Osteocyte (in vitro differentiated cells): ENCODE measurements at regions not wholly inside any gene's neighbourhood (a gene's known extent, or its start where the extent isn't known, plus 50 kb on each side); places are given as distances from the start of the nearest gene placed in this dataset.

Experiments
- DNase-seq: peaks from one replicate; pipeline ENCODE4 v3.0.0; 2021; ENCODE audit warnings: mixed read lengths; ENCODE audit not compliant: unreplicated experiment; ENCODE audit errors: extremely low spot score
- H3K27ac Mint-ChIP-seq: one replicate; pipeline ENCODE4 v1.8.0; 2021; ENCODE audit warnings: mild to moderate bottlenecking, mixed read lengths; ENCODE audit not compliant: unreplicated experiment
- H3K27me3 Mint-ChIP-seq: one replicate; pipeline ENCODE4 v1.8.0; 2021; ENCODE audit warnings: mixed read lengths; ENCODE audit not compliant: unreplicated experiment
- H3K36me3 Mint-ChIP-seq: one replicate; pipeline ENCODE4 v1.8.0; 2021; ENCODE audit warnings: mixed read lengths; ENCODE audit not compliant: unreplicated experiment
- H3K4me1 Mint-ChIP-seq: one replicate; pipeline ENCODE4 v1.8.0; 2021; ENCODE audit warnings: mixed read lengths; ENCODE audit not compliant: unreplicated experiment
- H3K4me3 Mint-ChIP-seq: one replicate; pipeline ENCODE4 v1.8.0; 2021; ENCODE audit warnings: mild to moderate bottlenecking, moderate library complexity, mixed read lengths; ENCODE audit not compliant: unreplicated experiment
- H3K9me3 Mint-ChIP-seq: one replicate; pipeline ENCODE4 v1.8.0; 2021; ENCODE audit warnings: mixed read lengths; ENCODE audit not compliant: unreplicated experiment
- TF ChIP-seq, protein P1 (sequence below): fragments of 200-600 bp; sonication (generic); IDR thresholded peaks from 2 replicates; pipeline ENCODE4 v1.5.0; 2021; ENCODE audit warnings: antibody characterized with exemption, mild to moderate bottlenecking, moderate library complexity

DNA sequence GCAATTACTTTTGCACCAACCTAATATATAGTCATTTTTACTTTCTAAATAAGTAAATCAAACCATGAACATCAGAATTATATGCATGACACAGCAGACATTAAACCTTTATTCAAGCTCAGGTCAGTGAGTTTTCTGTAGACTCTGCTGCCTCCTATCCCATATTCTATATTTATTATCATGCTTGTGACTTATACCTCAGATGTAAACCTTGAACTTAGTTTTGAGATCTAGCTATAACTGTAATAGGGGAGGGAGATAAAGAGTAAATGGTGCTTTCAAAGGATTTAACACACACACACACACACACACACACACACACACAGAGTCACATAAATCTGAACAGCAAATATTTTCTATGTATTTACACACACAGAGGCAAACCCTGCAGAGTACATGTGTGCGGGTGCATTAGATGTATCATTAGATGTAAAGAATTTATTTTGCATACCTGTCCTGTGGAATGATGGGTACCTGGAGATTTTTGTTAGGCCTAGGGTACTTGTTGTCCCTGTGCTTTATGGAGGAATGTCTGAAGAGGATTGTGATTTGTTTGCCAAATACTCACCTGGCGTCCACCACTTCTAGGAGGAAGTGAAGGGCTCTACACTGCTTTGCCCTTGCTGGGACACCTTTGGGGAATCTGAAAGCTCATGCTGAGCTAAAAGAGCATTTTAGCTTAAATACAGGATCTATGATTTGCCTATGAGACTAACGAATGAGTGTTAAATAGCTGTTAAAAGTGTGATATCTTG, 521.9 kb downstream of the KLF5 start:
- TF ChIP-seq, protein P1, sequence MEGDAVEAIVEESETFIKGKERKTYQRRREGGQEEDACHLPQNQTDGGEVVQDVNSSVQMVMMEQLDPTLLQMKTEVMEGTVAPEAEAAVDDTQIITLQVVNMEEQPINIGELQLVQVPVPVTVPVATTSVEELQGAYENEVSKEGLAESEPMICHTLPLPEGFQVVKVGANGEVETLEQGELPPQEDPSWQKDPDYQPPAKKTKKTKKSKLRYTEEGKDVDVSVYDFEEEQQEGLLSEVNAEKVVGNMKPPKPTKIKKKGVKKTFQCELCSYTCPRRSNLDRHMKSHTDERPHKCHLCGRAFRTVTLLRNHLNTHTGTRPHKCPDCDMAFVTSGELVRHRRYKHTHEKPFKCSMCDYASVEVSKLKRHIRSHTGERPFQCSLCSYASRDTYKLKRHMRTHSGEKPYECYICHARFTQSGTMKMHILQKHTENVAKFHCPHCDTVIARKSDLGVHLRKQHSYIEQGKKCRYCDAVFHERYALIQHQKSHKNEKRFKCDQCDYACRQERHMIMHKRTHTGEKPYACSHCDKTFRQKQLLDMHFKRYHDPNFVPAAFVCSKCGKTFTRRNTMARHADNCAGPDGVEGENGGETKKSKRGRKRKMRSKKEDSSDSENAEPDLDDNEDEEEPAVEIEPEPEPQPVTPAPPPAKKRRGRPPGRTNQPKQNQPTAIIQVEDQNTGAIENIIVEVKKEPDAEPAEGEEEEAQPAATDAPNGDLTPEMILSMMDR, result no peak
- Mint-ChIP-seq H3K9me3 (no peaks in the 10 kb centered on the region), H3K36me3 (no peaks in the 10 kb centered on the region), H3K4me1 (no peaks in the 10 kb centered on the region), H3K4me3 (no peak overlapping the region), H3K27me3 (peaks cover 14% of the 10 kb centered on the region), H3K27ac (no peak overlapping the region)
- no peak for DNase-seq

DNA sequence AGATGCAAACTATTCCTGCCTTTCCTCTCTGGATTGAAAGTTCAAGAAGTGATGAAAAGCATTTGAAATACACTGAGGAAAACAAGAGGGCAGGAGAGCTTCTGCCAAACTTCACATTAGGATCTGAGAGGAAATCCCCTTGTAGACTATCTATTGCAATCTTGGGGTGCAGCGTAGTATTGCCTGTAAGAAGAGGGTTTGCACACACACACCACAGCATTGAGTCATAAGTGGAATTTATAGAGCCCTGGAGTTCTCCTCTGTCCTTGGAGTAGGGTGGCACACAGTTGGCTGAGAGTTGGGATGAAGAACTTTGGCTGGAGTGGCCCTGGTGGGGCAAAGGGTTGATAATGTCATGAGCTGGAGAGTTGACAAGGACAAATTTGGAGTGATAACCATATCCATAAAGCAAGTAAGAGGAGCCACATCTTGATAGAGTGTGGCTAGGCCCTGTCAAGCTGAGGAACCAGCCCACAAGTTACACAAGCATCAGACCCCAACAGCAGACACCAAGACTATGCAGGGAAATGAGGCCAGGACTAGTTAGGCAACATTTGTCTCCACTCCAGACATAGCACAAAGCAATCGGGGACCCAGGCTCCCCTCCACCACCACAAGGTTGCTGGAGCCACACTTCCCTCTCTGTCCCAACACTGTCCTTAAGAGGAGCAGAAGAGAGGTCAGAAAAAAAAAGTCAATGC, 520.9 kb downstream of the KLF5 start:
- no peak for DNase-seq
- H3K4me3 Mint-ChIP-seq, result no peak overlapping the region
- no peaks in the 10 kb centered on the region for H3K4me1 Mint-ChIP-seq
- no peaks in the 10 kb centered on the region for H3K36me3 Mint-ChIP-seq
- H3K27me3 Mint-ChIP-seq, result peaks cover 12% of the 10 kb centered on the region
- no peak overlapping the region for H3K27ac Mint-ChIP-seq
- H3K9me3 Mint-ChIP-seq, result no peaks in the 10 kb centered on the region
- TF ChIP-seq, protein P1, result no peak

DNA sequence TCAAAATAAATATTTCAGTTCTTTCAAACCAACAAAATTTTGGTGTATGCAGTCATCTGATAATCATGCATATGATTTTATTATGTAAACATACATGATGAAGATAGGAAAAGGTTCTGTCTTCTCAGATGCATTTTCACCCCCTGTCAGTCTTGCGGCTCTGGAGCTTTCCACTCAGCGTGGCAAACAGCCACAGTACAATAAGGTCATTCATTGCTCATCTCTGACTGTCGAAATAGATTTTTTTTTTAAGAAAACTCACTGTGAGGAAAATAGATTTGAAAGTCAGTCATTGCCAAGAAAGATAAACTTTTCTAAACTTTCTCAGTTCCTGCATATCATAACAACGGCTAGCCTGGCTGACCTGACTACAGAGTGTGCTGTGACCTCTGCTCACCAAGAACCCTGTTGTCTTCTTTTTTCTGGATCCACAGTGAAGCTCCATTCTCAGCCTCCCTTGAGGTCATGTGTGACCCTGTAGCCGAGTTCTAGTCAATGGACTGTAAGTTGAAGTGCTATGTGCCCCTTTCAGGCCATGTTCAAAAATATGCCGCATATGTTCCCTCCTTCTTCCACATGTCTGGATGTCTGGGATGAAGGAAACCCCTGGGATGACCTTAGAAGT, 519.6 kb downstream of the KLF5 start:
- no peak for DNase-seq
- no peaks in the 10 kb centered on the region for H3K4me1 Mint-ChIP-seq

DNA sequence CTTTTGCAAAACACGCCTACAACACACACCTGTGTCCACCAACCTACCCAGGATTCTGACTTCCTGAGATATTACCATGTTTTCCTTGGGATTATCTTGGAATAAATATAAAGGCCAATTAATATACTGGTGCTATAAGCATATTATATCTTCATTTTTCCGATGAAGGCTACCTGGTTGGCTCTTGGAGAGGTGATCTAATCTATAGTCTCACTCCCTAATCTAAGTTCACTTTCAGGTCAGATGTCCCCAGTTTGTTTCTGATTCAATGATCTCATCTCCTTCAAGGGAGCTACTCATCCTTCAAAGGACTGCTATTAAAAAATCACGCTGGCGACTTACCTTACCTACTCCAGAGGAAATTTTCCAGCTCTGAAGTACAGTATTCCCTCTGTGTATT, 517.5 kb downstream of the KLF5 start:
- no peak overlapping the region for H3K4me3 Mint-ChIP-seq
- TF ChIP-seq, protein P1, result no peak
- H3K4me1 Mint-ChIP-seq, result no peaks in the 10 kb centered on the region
- H3K36me3 Mint-ChIP-seq, result no peaks in the 10 kb centered on the region
- no peaks in the 10 kb centered on the region for H3K9me3 Mint-ChIP-seq
- peaks cover 3% of the 10 kb centered on the region for H3K27me3 Mint-ChIP-seq
- no peak for DNase-seq
- H3K27ac Mint-ChIP-seq, result no peak overlapping the region

More for the DNA sequence above, 519.6 kb downstream of the KLF5 start:
- Mint-ChIP-seq H3K9me3 (no peaks in the 10 kb centered on the region), H3K27me3 (peaks cover 9% of the 10 kb centered on the region), H3K36me3 (no peaks in the 10 kb centered on the region), H3K27ac (no peak overlapping the region), H3K4me3 (no peak overlapping the region)
- TF ChIP-seq, protein P1, result no peak

DNA sequence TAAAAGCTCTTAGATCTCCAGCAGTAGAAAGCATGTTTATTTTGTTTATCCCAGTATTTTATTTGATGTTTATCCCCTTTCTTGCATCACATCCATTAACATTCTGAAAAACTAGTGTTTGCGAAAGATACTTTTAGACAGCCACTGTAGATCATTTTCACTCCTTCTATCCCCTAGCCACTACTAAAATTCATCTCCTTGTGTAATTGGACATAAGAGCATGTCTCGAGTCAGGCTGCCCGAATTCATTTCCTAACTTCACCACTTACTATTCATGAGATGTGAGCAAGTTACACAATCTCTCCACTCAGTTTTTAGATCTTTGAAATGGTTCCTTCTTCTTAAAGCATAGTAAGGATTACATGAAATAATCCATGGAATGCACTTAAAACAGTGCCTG, 514.0 kb downstream of the KLF5 start:
- no peaks in the 10 kb centered on the region for H3K4me1 Mint-ChIP-seq
- no peak overlapping the region for H3K4me3 Mint-ChIP-seq
- DNase-seq, result no peak
- TF ChIP-seq, protein P1, result no peak
- H3K27me3 Mint-ChIP-seq, result peaks cover 5% of the 10 kb centered on the region
- no peak overlapping the region for H3K27ac Mint-ChIP-seq
- no peaks in the 10 kb centered on the region for H3K9me3 Mint-ChIP-seq
- H3K36me3 Mint-ChIP-seq, result no peaks in the 10 kb centered on the region
